LNCaP clone FGC (cell line): ENCODE measurements at regions not wholly inside any gene's neighbourhood (a gene's known extent, or its start where the extent isn't known, plus 50 kb on each side); places are given as distances from the start of the nearest gene placed in this dataset.
"Not testable (repeated sequence)": the region's sequence is repeated elsewhere in the genome, so short reads cannot be mapped to it uniquely, and the experiment has no call there.

Experiments
- DNase-seq: peaks from one replicate; pipeline ENCODE4 v3.0.0-alpha.2; 2011; ENCODE audit warnings: low read depth
- H3K4me3 ChIP-seq: 2 replicates; pipeline ENCODE4 v1.5.1; 2011; ENCODE audit warnings: mild to moderate bottlenecking, low read depth, low read length, control low read depth
- CTCF ChIP-seq: IDR thresholded peaks from 2 replicates; pipeline ENCODE4 v1.5.1; 2012; ENCODE audit warnings: mild to moderate bottlenecking; ENCODE audit not compliant: control insufficient read depth, insufficient read depth; ENCODE audit errors: extremely low read depth

GRCh38 chr12:83753205-83753604 lies 1066.5 kb downstream of the TMTC2 start:
- no peak for TF ChIP-seq CTCF
- H3K4me3 ChIP-seq, result no peak overlapping the region
- DNase-seq, result no peak

GRCh38 chr12:83739607-83740006 lies 1052.9 kb downstream of the TMTC2 start:
- H3K4me3 ChIP-seq, result no peak overlapping the region

GRCh38 chr12:83710851-83711250 lies 1024.1 kb downstream of the TMTC2 start:
- TF ChIP-seq CTCF, result no peak
- no peak for DNase-seq
- H3K4me3 ChIP-seq, result no peak overlapping the region

More at GRCh38 chr12:83739607-83740006, 1052.9 kb downstream of the TMTC2 start:
- no peak for TF ChIP-seq CTCF
- DNase-seq, result no peak

- H3K4me3 ChIP-seq, result no peak overlapping the region
These were observed 1023.2 kb downstream of the TMTC2 start for GRCh38 chr12:83709899-83710298.

GRCh38 chr12:83700838-83701237 lies 1014.1 kb downstream of the TMTC2 start:
- H3K4me3 ChIP-seq, result no peak overlapping the region
- no peak for DNase-seq
- no peak for TF ChIP-seq CTCF

More at GRCh38 chr12:83709899-83710298, 1023.2 kb downstream of the TMTC2 start:
- TF ChIP-seq CTCF, result no peak
- DNase-seq, result no peak

GRCh38 chr12:83696311-83696710 lies 1009.6 kb downstream of the TMTC2 start:
- not testable (repeated sequence) for H3K4me3 ChIP-seq, DNase-seq

- H3K4me3 ChIP-seq, result no peak overlapping the region
- no peak for TF ChIP-seq CTCF
- no peak for DNase-seq
These were observed 1005.0 kb downstream of the TMTC2 start for GRCh38 chr12:83691730-83692129.
